SU-DHL-6 (cell line): ENCODE measurements at regions not wholly inside any gene's neighbourhood (a gene's known extent, or its start where the extent isn't known, plus 50 kb on each side); places are given as distances from the start of the nearest gene placed in this dataset.

ENCODE experiments used
- H2AFZ ChIP-seq: fragments of 200-600 bp; sonication (generic); 2 replicates; pipeline ENCODE4 v1.6.1; 2014; ENCODE audit warnings: low read depth, mild to moderate bottlenecking, moderate library complexity, mixed read lengths, antibody characterized with exemption, low read length; ENCODE audit not compliant: severe bottlenecking
- H3F3A ChIP-seq: fragments of 200-600 bp; shearing (Covaris generic); 2 replicates; pipeline ENCODE4 v1.6.0; 2016; ENCODE audit warnings: antibody characterized with exemption, mild to moderate bottlenecking; ENCODE audit not compliant: insufficient read depth
- H3K27ac ChIP-seq: fragments of 200-600 bp; sonication (generic); 2 replicates; pipeline ENCODE4 v1.5.1; 2016; ENCODE audit warnings: low read depth, mild to moderate bottlenecking, low read length, moderate library complexity, mixed read lengths
- H3K27me3 ChIP-seq: fragments of 200-600 bp; sonication (generic), shearing (Covaris generic); 2 replicates; pipeline ENCODE4 v1.6.0; 2014; ENCODE audit warnings: mild to moderate bottlenecking, low read length
- H3K36me3 ChIP-seq: fragments of 200-600 bp; sonication (generic); 2 replicates; pipeline ENCODE4 v1.6.1; 2014; ENCODE audit warnings: mild to moderate bottlenecking, low read length, mixed read lengths
- H3K4me2 ChIP-seq: fragments of 300-600, 200-600 bp; shearing (Covaris generic), sonication (generic); 2 replicates; pipeline ENCODE4 v1.6.0; 2014; ENCODE audit warnings: low read length, low read depth, mild to moderate bottlenecking; ENCODE audit not compliant: poor library complexity, severe bottlenecking
- H3K4me3 ChIP-seq: fragments of 200-600 bp; sonication (generic); 2 replicates; pipeline ENCODE4 v1.5.1; 2014; ENCODE audit warnings: antibody characterized with exemption, low read length, mild to moderate bottlenecking, mixed read lengths; ENCODE audit not compliant: insufficient read depth, poor library complexity, severe bottlenecking
- H3K79me2 ChIP-seq: fragments of 200-600 bp; sonication (generic); 2 replicates; pipeline ENCODE4 v1.6.1; 2014; ENCODE audit warnings: mild to moderate bottlenecking, low read length, moderate library complexity; ENCODE audit not compliant: insufficient read depth
- H3K9ac ChIP-seq: fragments of 200-600 bp; sonication (generic); 2 replicates; pipeline ENCODE4 v1.7.0; 2014; ENCODE audit warnings: mild to moderate bottlenecking, low read length
- H3K9me2 ChIP-seq: fragments of 200-600 bp; sonication (generic); replicated peaks from 2 replicates; pipeline ENCODE4 v1.6.1; 2014; ENCODE audit warnings: low read length; ENCODE audit not compliant: insufficient read depth
- H3K9me3 ChIP-seq: fragments of 200-600 bp; sonication (generic); 2 replicates; pipeline ENCODE4 v1.6.1; 2014; ENCODE audit warnings: low read length, mixed read lengths; ENCODE audit not compliant: insufficient read depth
- H4K20me1 ChIP-seq: fragments of 200-600 bp; sonication (generic); 2 replicates; pipeline ENCODE4 v1.6.1; 2014; ENCODE audit warnings: low read depth, mild to moderate bottlenecking, antibody characterized with exemption, low read length, moderate library complexity, mixed read lengths
- CTCF ChIP-seq: fragments of 200-600 bp; sonication (generic); IDR thresholded peaks from one replicate; pipeline ENCODE4 v1.5.1; 2017; ENCODE audit warnings: antibody characterized with exemption, mild to moderate bottlenecking, low read length, moderate library complexity; ENCODE audit not compliant: insufficient read depth, poor library complexity, severe bottlenecking
- EZH2phosphoT487 ChIP-seq: fragments of 200-600 bp; sonication (generic), shearing (Covaris generic); conservative IDR thresholded peaks from 2 replicates; pipeline ENCODE4 v1.6.1; 2018; ENCODE audit warnings: mild to moderate bottlenecking, antibody characterized with exemption, low read length, moderate library complexity, mixed read lengths

GRCh38 chr11:119924017-119924416 is 195.0 kb upstream of the NECTIN1 start:
- Histone ChIP-seq H3K27me3 (0 out of 2 replicates have a peak, but pooled peaks cover 2% of the 10 kb centered on the region), H3K4me3 (no peak overlapping the region), H3K36me3 (no peaks in the 10 kb centered on the region), H3K27ac (no peak overlapping the region), H3K9me3 (no peaks in the 10 kb centered on the region), H4K20me1 (no peaks in the 10 kb centered on the region), H3K9ac (no peak overlapping the region), H3F3A (no peaks in the 10 kb centered on the region), H2AFZ (no peak overlapping the region), H3K9me2 (no peaks in the 10 kb centered on the region), H3K4me2 (no peak overlapping the region), H3K79me2 (no peaks in the 10 kb centered on the region)
- TF ChIP-seq CTCF (no peak), EZH2phosphoT487 (no peak)

- Histone ChIP-seq H3K4me2 (no peak overlapping the region), H3K9me3 (no peaks in the 10 kb centered on the region), H3K9ac (no peak overlapping the region), H3K27ac (no peak overlapping the region), H3K9me2 (no peaks in the 10 kb centered on the region), H3K79me2 (no peaks in the 10 kb centered on the region), H3F3A (no peaks in the 10 kb centered on the region), H2AFZ (no peak overlapping the region), H4K20me1 (no peaks in the 10 kb centered on the region), H3K4me3 (no peak overlapping the region), H3K36me3 (no peaks in the 10 kb centered on the region), H3K27me3 (no peaks in the 10 kb centered on the region)
- TF ChIP-seq CTCF (no peak), EZH2phosphoT487 (no peak)
Observed at GRCh38 chr11:119921571-119921970, 192.6 kb upstream of the NECTIN1 start.

- no peak overlapping the region for H3K4me3 ChIP-seq
- no peak overlapping the region for H3K27ac ChIP-seq
- H3K36me3 ChIP-seq = no peaks in the 10 kb centered on the region
- H3K27me3 ChIP-seq = no peaks in the 10 kb centered on the region
- H4K20me1 ChIP-seq = no peaks in the 10 kb centered on the region
- H3K9me2 ChIP-seq = no peaks in the 10 kb centered on the region
- H3K79me2 ChIP-seq = no peaks in the 10 kb centered on the region
- H3F3A ChIP-seq = no peaks in the 10 kb centered on the region
- TF ChIP-seq CTCF (no peak), EZH2phosphoT487 (no peak)
- no peaks in the 10 kb centered on the region for H3K9me3 ChIP-seq
- H3K9ac ChIP-seq = no peak overlapping the region
- H2AFZ ChIP-seq = no peak overlapping the region
- no peak overlapping the region for H3K4me2 ChIP-seq
Observed at GRCh38 chr11:119920666-119921387, 191.8 kb upstream of the NECTIN1 start.
